Suppressor macrophage treated with lipopolysaccharide for 1 hour (primary cell): ENCODE measurements at regions not wholly inside any gene's neighbourhood (a gene's known extent, or its start where the extent isn't known, plus 50 kb on each side); places are given as distances from the start of the nearest gene placed in this dataset.
"Not testable (repeated sequence)": the region's sequence is repeated elsewhere in the genome, so short reads cannot be mapped to it uniquely, and the experiment has no call there.

Experiments
- DNase-seq, 3 donors: peaks; one replicate each; pipeline ENCODE4 v3.0.0-alpha.2; 2020 to 2022

DNA sequence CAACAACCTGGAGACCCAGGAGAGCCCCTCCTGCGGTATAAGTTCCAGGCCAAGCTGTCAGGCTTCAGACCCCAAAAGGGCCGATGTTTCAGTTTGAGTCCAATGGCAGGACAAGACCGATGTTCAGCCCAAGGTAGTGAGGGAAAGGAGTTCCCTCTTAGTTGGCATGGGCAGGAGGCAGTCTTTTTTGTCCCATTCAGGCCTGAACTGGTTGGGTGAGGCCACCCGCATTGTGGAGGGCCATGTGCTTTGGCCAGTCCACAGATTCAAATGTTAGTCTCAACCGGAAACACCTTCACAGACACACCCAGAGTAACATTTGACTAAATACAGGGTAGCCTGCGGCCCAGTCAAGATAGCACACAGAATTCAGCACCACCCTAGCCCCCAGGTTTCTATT is 89.6 kb upstream of the ANKRD10 start:
- no peak for DNase-seq

- no peak for DNase-seq
These were observed 86.8 kb upstream of the ANKRD10 start for GRCh38 chr13:111001636-111002035.

DNA sequence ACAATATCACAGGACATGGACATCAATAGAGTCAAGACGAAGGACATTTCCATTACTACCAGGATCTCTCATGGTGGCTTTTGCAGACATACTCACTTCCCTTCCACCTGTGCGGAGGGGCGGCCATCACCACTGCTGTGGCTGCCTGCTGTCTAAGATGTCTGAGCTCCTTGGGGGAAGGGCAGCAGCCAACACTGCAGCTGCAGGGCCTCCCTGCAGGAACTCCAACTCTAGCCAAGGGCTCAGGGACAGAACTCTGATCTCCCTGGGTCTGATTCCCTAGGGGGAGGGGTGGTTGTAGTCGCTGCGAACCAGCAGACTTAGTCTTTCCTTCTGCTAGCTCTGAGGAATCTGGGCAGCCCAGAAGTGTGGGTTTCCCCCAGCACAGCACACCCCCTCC is 78.9 kb upstream of the ANKRD10 start:
- no peak for DNase-seq

- DNase-seq, result no peak
These were observed 77.2 kb upstream of the ANKRD10 start for GRCh38 chr13:110991991-110992508.

DNA sequence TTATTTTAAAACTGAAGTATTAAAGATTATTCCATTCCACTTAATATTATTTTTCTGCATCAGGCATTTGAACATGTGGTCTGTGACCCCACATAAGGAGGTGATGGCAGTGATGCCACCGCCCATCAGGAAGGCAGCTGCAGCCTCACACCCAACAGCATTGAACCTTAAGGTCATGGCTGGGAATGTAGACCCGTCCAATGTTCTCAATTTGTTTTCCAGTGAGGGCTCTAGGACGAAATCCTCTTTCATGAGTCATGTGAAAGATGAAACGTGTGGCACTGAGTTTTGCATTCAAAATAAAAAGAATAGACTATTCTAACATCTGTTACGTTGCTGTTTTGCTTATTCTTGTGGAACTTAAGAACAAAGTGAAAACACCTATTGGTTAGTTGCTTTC is 74.5 kb upstream of the ANKRD10 start:
- DNase-seq, result no peak

GRCh38 chr13:110985541-110985940 is 70.7 kb upstream of the ANKRD10 start:
- DNase-seq, result no peak

- DNase-seq, result no peak
These were observed 69.9 kb upstream of the ANKRD10 start for GRCh38 chr13:110984798-110985197.

- DNase-seq, result no peak
These were observed 69.5 kb upstream of the ANKRD10 start for GRCh38 chr13:110984381-110984780.

DNA sequence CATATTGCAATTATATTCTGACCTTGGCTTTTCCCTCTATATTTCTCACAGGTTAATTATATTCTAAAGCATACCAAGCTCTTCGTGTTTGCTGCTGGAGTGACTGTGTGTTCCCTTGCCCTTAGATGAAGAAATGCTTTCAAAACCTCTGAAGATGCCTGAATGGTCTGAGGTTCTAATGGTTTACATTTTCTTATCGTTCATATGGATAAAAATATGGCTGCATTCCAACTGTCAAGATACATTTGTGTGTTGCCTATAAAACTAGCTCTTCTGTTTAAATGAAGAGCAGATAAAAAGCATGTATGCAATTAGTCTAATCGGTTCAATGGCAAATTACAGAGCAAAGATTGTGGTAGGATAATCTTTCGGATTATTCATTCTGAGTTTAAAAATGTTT is 68.4 kb upstream of the ANKRD10 start:
- DNase-seq, result no peak

GRCh38 chr13:110981379-110981778 is 66.5 kb upstream of the ANKRD10 start:
- DNase-seq, result no peak

- DNase-seq, result no peak
These were observed 66.1 kb upstream of the ANKRD10 start for GRCh38 chr13:110980921-110981320.

GRCh38 chr13:110979149-110979548 is 64.3 kb upstream of the ANKRD10 start:
- not testable (repeated sequence) for DNase-seq

DNA sequence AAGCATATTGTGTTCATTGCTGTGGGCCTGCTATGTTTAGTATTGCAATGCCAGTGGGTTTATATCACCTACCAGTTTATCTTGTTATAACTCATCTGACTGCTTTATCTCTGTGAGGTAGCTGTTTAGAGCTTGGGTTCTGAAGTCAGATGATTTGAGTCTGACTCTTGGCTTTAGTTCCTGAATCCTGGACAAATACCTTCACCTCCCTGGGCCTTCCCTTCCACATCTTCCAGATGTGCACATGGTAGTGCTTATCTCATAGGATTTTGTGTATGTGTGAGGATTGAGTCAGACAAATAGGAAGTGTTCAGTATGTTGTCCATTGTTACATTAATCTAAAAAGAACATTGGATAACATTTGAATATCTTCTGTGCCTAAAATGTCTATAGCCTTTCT is 63.5 kb upstream of the ANKRD10 start:
- no peak for DNase-seq

DNA sequence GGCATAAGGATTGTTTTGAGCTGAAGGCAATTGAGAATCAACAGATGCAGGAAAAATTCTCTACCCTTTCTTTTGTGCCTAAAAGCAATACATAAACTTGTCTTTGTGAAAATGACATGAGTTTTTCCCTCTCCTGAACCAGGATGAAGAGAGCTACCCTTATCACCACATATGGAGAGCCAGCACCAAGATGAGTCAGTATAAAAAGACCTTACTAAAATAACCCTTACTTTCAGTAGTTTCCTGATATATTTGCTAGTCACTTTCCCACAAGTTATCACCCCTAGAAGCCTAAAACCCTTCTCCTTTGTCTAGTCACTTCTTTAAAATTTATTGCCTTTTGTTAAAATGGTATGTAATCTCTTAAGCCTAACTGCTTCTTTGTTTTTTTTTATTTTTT is 61.9 kb upstream of the ANKRD10 start:
- no peak for DNase-seq

DNA sequence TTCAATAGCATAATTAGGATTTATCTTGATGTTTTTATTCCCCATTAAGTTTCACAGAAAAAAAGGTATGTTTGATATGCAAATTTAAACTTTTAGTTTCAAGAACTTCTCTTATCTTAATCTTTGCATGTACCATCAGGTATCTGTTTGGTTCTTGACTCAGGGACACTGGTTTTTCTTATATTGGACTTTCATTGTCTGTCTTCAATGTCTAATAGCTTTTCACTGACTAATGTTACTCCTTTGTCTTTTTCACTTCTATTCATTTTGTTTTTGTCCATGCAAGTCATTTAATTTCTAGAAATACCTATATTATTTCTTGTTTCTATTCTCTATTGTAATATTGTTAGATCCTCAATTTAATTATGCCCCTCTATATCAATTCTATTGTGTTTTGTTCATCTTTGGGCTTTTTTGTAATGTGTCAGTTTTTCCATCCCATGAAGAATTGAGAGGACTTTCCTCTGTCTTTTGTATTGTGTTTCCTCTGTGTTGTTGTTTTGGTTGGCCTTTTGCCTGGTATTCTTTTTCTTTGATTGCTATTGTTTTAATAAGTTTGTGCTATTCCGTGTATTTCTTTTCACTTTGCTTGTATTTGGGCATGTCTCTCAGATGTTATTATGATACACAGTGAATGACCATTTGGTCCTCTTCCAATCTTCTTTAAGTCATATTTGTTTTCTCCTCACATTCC is 58.3 kb upstream of the ANKRD10 start:
- no peak for DNase-seq

DNA sequence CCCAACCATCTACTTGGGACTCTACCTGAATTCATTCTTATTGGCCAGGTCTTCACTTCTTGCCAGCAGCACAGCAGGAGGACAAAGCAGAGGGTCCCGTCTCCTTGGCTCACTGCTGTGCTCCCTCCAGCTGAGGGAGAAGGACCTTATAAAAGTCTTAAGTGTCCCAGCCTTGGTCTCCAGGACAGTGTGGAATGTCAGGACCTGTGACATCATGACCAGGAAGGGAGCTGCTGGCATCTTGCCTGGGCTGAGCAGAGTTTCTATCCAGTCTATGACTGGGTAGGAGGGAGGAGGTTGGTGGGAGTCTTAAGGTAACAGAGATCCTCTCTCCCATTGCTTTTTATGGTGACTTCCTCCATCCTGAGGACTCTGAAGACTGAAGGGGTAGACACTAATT is 56.6 kb upstream of the ANKRD10 start:
- no peak for DNase-seq

- not testable (repeated sequence) for DNase-seq
These were observed 52.4 kb upstream of the ANKRD10 start for GRCh38 chr13:110967156-110967855.

DNA sequence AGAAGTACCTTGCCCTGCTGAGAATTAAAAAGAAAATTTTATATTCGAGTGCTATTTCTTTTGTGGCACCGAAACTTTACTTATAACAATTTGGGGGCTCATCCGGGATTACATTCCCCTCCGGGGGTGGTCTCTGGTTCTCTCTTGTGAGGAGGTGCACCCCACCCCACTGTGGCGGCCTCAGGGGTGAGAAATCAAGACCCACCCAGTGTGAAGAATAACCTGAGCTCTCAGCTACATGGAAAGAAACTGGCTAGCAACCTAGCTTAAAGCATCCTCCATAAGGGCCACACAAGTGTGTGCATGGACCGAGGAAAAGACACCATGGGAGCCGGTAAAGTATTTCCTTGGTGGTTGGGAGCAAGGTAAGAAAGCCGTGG is 50.9 kb upstream of the ANKRD10 start:
- no peak for DNase-seq

DNA sequence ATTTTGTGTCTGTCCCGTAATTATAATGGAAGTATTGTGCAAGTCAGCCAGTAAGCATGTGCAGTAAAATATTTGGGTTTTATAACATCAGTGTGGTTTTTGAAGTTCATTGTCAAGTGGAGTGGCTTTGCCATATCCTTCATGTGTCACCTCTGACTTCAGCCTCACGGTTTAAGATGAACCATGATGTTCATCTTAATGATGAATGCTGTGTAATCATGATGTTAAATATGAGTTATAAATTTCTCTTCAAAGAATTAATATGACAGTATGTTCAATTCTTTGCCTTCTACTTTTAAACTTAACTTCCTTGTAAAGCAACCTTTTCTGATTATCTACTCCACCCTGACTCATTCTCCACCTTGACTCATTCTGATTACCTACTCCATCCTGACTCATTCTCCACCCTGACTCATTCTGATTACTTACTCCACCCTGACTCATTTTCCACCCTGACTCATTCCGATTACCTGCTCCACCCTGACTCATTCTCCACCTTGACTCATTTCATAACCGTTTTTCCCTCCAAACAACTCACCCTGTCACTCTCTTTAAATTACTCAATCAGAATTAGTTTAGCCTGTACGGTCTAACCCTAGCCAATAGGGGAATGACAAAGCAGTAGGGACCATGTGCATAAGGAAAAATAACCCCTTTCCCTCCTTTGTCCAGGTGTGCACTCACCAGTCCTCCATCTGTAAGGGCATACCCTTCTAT is 50.3 kb upstream of the ANKRD10 start:
- peak; percentile 19 to 56 (median 46) for DNase-seq
